GM23338 (cell line): ENCODE measurements at regions not wholly inside any gene's neighbourhood (a gene's known extent, or its start where the extent isn't known, plus 50 kb on each side); places are given as distances from the start of the nearest gene placed in this dataset.

Source experiments
- ATAC-seq: fragments of 200-7000 bp; cut with Tn5 transposase; 3 replicates; pipeline ENCODE4 v1.9.1; 2020
- DNase-seq: peaks from one replicate; pipeline ENCODE4 v3.0.0-alpha.2; 2015; ENCODE audit warnings: low spot score
- H2AFZ ChIP-seq: fragments of 200-600 bp; sonication (generic); 2 replicates; pipeline ENCODE4 v1.8.0; 2016; ENCODE audit warnings: antibody characterized with exemption, mild to moderate bottlenecking, moderate library complexity
- H3F3A ChIP-seq: fragments of 200-600 bp; sonication (generic); replicated peaks from 2 replicates; pipeline ENCODE4 v1.8.0; 2017; ENCODE audit warnings: antibody characterized with exemption, mixed run types, low read depth
- H3K27ac ChIP-seq: fragments of 200-600 bp; sonication (generic); 2 replicates; pipeline ENCODE4 v1.6.1; 2016; ENCODE audit warnings: low read depth
- H3K27me3 ChIP-seq: fragments of 200-600 bp; sonication (generic); 2 replicates; pipeline ENCODE4 v1.8.0; 2016; ENCODE audit warnings: mild to moderate bottlenecking, mixed run types, moderate library complexity; ENCODE audit not compliant: insufficient read depth
- H3K36me3 ChIP-seq: fragments of 200-600 bp; sonication (generic); 2 replicates; pipeline ENCODE4 v1.8.0; 2016; ENCODE audit warnings: mild to moderate bottlenecking; ENCODE audit not compliant: insufficient read depth
- H3K4me1 ChIP-seq: fragments of 200-600 bp; sonication (generic); 2 replicates; pipeline ENCODE4 v1.8.0; 2016; ENCODE audit warnings: mild to moderate bottlenecking, moderate library complexity; ENCODE audit not compliant: insufficient read depth
- H3K4me2 ChIP-seq: fragments of 200-600 bp; sonication (generic); 2 replicates; pipeline ENCODE4 v1.7.1; 2017; ENCODE audit warnings: mixed run types
- H3K4me3 ChIP-seq: fragments of 200-600 bp; sonication (generic); 2 replicates; pipeline ENCODE4 v1.6.1; 2016; ENCODE audit warnings: mixed run types
- H3K79me2 ChIP-seq: fragments of 200-600 bp; sonication (generic); replicated peaks from 2 replicates; pipeline ENCODE4 v1.8.0; 2017; ENCODE audit warnings: mild to moderate bottlenecking; ENCODE audit not compliant: insufficient read depth
- H3K9me2 ChIP-seq: fragments of 200-600 bp; sonication (generic); 2 replicates; pipeline ENCODE4 v1.8.0; 2017; ENCODE audit not compliant: insufficient read depth
- H4K20me1 ChIP-seq: fragments of 200-600 bp; sonication (generic); replicated peaks from 2 replicates; pipeline ENCODE4 v1.8.0; 2017; ENCODE audit warnings: mild to moderate bottlenecking; ENCODE audit not compliant: insufficient read depth
- H3K27ac Mint-ChIP-seq: 2 replicates; pipeline ENCODE4 v1.8.0; 2020; ENCODE audit warnings: inconsistent platforms, mild to moderate bottlenecking, moderate library complexity, mixed read lengths
- H3K27me3 Mint-ChIP-seq: 3 replicates; pipeline ENCODE4 v1.8.0; 2022; ENCODE audit warnings: low read depth, mild to moderate bottlenecking, moderate library complexity, mixed read lengths, inconsistent platforms; ENCODE audit not compliant: insufficient read depth, poor library complexity
- H3K36me3 Mint-ChIP-seq: 3 replicates; pipeline ENCODE4 v1.8.0; 2021; ENCODE audit warnings: low read depth, mild to moderate bottlenecking, inconsistent platforms, moderate library complexity, mixed read lengths
- H3K4me1 Mint-ChIP-seq: 3 replicates; pipeline ENCODE4 v1.8.0; 2020; ENCODE audit warnings: mild to moderate bottlenecking, inconsistent platforms, mixed read lengths
- H3K4me3 Mint-ChIP-seq: 3 replicates; pipeline ENCODE4 v1.8.0; 2021; ENCODE audit warnings: moderate library complexity, mild to moderate bottlenecking, inconsistent platforms, mixed read lengths
- H3K9me3 Mint-ChIP-seq: 3 replicates; pipeline ENCODE4 v1.8.0; 2020; ENCODE audit warnings: moderate library complexity, mild to moderate bottlenecking, inconsistent platforms, mixed read lengths
- EZH2phosphoT487 ChIP-seq: fragments of 200-600 bp; sonication (generic); IDR thresholded peaks from one replicate; pipeline ENCODE4 v1.8.1; 2018; ENCODE audit warnings: antibody characterized with exemption; ENCODE audit not compliant: unreplicated experiment
- POLR2AphosphoS5 ChIP-seq: IDR thresholded peaks from 2 replicates; pipeline ENCODE4 v1.6.1; 2016; ENCODE audit warnings: antibody characterized with exemption, low read depth
- ZNF462 ChIP-seq: fragments of 250-450 bp; sonication (Bioruptor Pico); IDR thresholded peaks from 2 replicates; pipeline ENCODE4 v1.5.0; 2020; ENCODE audit warnings: mild to moderate bottlenecking, moderate library complexity

- no peaks in the 10 kb centered on the region for H3K9me3 Mint-ChIP-seq
- no peak overlapping the region for H3K27ac Mint-ChIP-seq
- Histone ChIP-seq H3K27ac (no peak overlapping the region), H2AFZ (no peak overlapping the region; the same call in 1 of the 2 replicates), H3K4me3 (no peak overlapping the region), H3K27me3 (no peaks in the 10 kb centered on the region), H3K9me2 (peaks cover 5% of the 10 kb centered on the region; the same call in 1 of the 2 replicates), H3K4me1 (peaks cover 15% of the 10 kb centered on the region), H3K4me2 (no peak overlapping the region), H3K36me3 (no peaks in the 10 kb centered on the region), H4K20me1 (no peaks in the 10 kb centered on the region), H3K79me2 (no peaks in the 10 kb centered on the region), H3F3A (no peaks in the 10 kb centered on the region)
- no peak overlapping the region for H3K4me3 Mint-ChIP-seq
- DNase-seq: no peak
- H3K4me1 Mint-ChIP-seq: peaks cover 16% of the 10 kb centered on the region
- H3K27me3 Mint-ChIP-seq: no peaks in the 10 kb centered on the region
- H3K36me3 Mint-ChIP-seq: no peaks in the 10 kb centered on the region
- ATAC-seq: no peak
- TF ChIP-seq POLR2AphosphoS5 (no peak), ZNF462 (CRISPR knock-in tag) (no peak)
These were observed 232.0 kb downstream of the OLFM4 start for GRCh38 chr13:53260594-53260993.

GRCh38 chr13:53264751-53265385 is 236.3 kb downstream of the OLFM4 start:
- no peak overlapping the region for H2AFZ ChIP-seq
- no peak overlapping the region for H3K4me2 ChIP-seq
- H3K9me2 ChIP-seq: 0 out of 2 replicates have a peak, but pooled peaks cover 4% of the 10 kb centered on the region
- H3K36me3 Mint-ChIP-seq: 0 out of 3 replicates have a peak, but pooled peaks cover 3% of the 10 kb centered on the region
- peaks cover 18% of the 10 kb centered on the region for H3K27me3 ChIP-seq
- H3K4me1 ChIP-seq: peaks cover 13% of the 10 kb centered on the region
- ATAC-seq (no peak), DNase-seq (no peak)
- no peaks in the 10 kb centered on the region for H3F3A ChIP-seq
- H3K27me3 Mint-ChIP-seq: peaks cover 3% of the 10 kb centered on the region
- H3K4me3 ChIP-seq: no peak overlapping the region
- no peak overlapping the region for H3K4me3 Mint-ChIP-seq
- no peaks in the 10 kb centered on the region for H4K20me1 ChIP-seq
- H3K4me1 Mint-ChIP-seq: peaks cover 21% of the 10 kb centered on the region
- no peaks in the 10 kb centered on the region for H3K79me2 ChIP-seq
- no peak overlapping the region for H3K27ac Mint-ChIP-seq
- peaks cover 5% of the 10 kb centered on the region; the same call in 2 of the 3 replicates for H3K9me3 Mint-ChIP-seq
- no peaks in the 10 kb centered on the region for H3K36me3 ChIP-seq
- no peak overlapping the region for H3K27ac ChIP-seq
- no peak for TF ChIP-seq ZNF462 (CRISPR knock-in tag)
- no peak for TF ChIP-seq EZH2phosphoT487
- TF ChIP-seq POLR2AphosphoS5: no peak
